ENCODE measurements at regions not wholly inside any gene's neighbourhood (a gene's known extent, or its start where the extent isn't known, plus 50 kb on each side); places are given as distances from the start of the nearest gene placed in this dataset.

DNA sequence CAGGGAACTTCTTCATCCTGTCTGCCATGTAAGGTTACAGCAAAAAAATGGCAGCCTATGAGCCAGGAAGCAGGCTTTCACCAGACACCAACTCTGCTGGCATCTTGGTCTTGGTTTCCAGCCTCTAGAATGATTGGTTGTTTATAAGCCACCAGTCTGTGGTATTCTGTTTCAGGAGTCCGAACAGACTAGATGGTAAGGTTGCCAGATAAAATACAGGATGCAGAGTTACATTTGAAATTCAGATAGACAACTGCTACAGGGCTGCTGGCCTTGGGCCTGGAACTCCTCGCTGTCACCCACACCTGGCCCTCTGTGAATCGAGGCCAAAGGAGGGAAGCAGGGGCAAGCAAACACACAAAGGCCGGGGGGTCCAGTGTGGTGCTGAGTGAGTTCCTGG lies 478.8 kb upstream of the CCL2 start:
- TF ChIP-seq CTCF (IDR thresholded peaks at IDR 0.05; ENCODE audit: low read length) (no peak), EZH2 (IDR thresholded peaks at IDR 0.05; ENCODE audit: borderline replicate concordance, low read length) (no peak)
